ENCODE measurements at regions not wholly inside any gene's neighbourhood (a gene's known extent, or its start where the extent isn't known, plus 50 kb on each side); places are given as distances from the start of the nearest gene placed in this dataset.

DNA sequence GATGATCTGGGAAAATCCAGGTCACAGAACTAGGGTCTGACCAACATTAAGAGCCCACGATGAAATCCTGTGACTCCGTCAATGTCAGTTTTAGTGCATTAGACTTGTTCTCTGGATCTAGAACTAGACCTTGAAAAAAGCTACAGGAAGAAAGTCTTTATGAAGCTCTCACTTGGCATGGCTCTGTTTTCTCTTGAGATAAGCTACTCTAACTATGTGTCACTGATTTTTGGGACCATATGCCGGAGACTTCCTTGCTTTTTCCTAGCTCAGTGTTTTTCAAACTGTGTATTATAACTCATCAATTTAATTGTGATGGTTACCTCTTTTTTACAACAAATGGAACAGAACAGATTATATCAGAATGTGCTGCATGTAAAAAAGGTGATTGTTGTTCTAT is 379.7 kb upstream of the DAB1 start:
- TF ChIP-seq EZH2 (IDR thresholded peaks at IDR 0.05; ENCODE audit: borderline replicate concordance): no peak
- TF ChIP-seq, protein P1, sequence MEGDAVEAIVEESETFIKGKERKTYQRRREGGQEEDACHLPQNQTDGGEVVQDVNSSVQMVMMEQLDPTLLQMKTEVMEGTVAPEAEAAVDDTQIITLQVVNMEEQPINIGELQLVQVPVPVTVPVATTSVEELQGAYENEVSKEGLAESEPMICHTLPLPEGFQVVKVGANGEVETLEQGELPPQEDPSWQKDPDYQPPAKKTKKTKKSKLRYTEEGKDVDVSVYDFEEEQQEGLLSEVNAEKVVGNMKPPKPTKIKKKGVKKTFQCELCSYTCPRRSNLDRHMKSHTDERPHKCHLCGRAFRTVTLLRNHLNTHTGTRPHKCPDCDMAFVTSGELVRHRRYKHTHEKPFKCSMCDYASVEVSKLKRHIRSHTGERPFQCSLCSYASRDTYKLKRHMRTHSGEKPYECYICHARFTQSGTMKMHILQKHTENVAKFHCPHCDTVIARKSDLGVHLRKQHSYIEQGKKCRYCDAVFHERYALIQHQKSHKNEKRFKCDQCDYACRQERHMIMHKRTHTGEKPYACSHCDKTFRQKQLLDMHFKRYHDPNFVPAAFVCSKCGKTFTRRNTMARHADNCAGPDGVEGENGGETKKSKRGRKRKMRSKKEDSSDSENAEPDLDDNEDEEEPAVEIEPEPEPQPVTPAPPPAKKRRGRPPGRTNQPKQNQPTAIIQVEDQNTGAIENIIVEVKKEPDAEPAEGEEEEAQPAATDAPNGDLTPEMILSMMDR (IDR thresholded peaks at IDR 0.05; ENCODE audit: poor library complexity): no peak
